Activated T-cell treated with anti-CD3 and anti-CD28 coated beads, Interleukin-2, amount 50 U/mL, for 48 hours (primary cell): ENCODE measurements at regions not wholly inside any gene's neighbourhood (a gene's known extent, or its start where the extent isn't known, plus 50 kb on each side); places are given as distances from the start of the nearest gene placed in this dataset.

Source experiments
- DNase-seq, 2 experiments: peaks; one replicate each; pipeline ENCODE4 v3.0.0-alpha.2; 2020

- no peak for DNase-seq
Measured at GRCh38 chr20:60728705-60729104, 523.4 kb upstream of the CDH4 start.

- no peak for DNase-seq
Measured at GRCh38 chr20:60729135-60729900, 522.7 kb upstream of the CDH4 start.

- no peak for DNase-seq
Measured at GRCh38 chr20:60732322-60732721, 519.7 kb upstream of the CDH4 start.

- DNase-seq = no peak
Measured at GRCh38 chr20:60748086-60748485, 504.0 kb upstream of the CDH4 start.

GRCh38 chr20:60749804-60750602, 502.1 kb upstream of the CDH4 start:
- no peak for DNase-seq

- no peak for DNase-seq
Measured at GRCh38 chr20:60750909-60751308, 501.2 kb upstream of the CDH4 start.

GRCh38 chr20:60751826-60752225, 500.2 kb upstream of the CDH4 start:
- no peak for DNase-seq

GRCh38 chr20:60752741-60753420, 499.2 kb upstream of the CDH4 start:
- DNase-seq = no peak

- no peak for DNase-seq
Measured at GRCh38 chr20:60754856-60755255, 497.2 kb upstream of the CDH4 start.

- DNase-seq = no peak
Measured at GRCh38 chr20:60759651-60760050, 492.4 kb upstream of the CDH4 start.

- no peak for DNase-seq
Measured at GRCh38 chr20:60760256-60761000, 491.6 kb upstream of the CDH4 start.

- DNase-seq = no peak
Measured at GRCh38 chr20:60761056-60761455, 491.0 kb upstream of the CDH4 start.

- no peak for DNase-seq
Measured at GRCh38 chr20:60762386-60762785, 489.7 kb upstream of the CDH4 start.

- DNase-seq = no peak
Measured at GRCh38 chr20:60764328-60764727, 487.7 kb upstream of the CDH4 start.

- no peak for DNase-seq
Measured at GRCh38 chr20:60764771-60765170, 487.3 kb upstream of the CDH4 start.

GRCh38 chr20:60765821-60766403, 486.1 kb upstream of the CDH4 start:
- no peak for DNase-seq

- no peak for DNase-seq
Measured at GRCh38 chr20:60768216-60768615, 483.8 kb upstream of the CDH4 start.

- DNase-seq = no peak
Measured at GRCh38 chr20:60780388-60781025, 471.6 kb upstream of the CDH4 start.

GRCh38 chr20:60782959-60783625, 469.0 kb upstream of the CDH4 start:
- no peak for DNase-seq

GRCh38 chr20:60785301-60785700, 466.8 kb upstream of the CDH4 start:
- no peak for DNase-seq

- no peak for DNase-seq
Measured at GRCh38 chr20:60785785-60786184, 466.3 kb upstream of the CDH4 start.
